Type B pancreatic cell (in vitro differentiated cells): ENCODE measurements at regions not wholly inside any gene's neighbourhood (a gene's known extent, or its start where the extent isn't known, plus 50 kb on each side); places are given as distances from the start of the nearest gene placed in this dataset.

Source experiments
- DNase-seq: peaks from one replicate; pipeline ENCODE4 v3.0.0; 2021; ENCODE audit warnings: mixed read lengths; ENCODE audit not compliant: unreplicated experiment; ENCODE audit errors: extremely low spot score
- H3K27ac Mint-ChIP-seq: 2 replicates; pipeline ENCODE4 v1.8.0; 2021; ENCODE audit warnings: mild to moderate bottlenecking, mixed read lengths
- H3K27me3 Mint-ChIP-seq: 2 replicates; pipeline ENCODE4 v1.8.0; 2021; ENCODE audit warnings: mixed read lengths
- H3K36me3 Mint-ChIP-seq: 2 replicates; pipeline ENCODE4 v1.8.0; 2021; ENCODE audit warnings: mixed read lengths
- H3K4me1 Mint-ChIP-seq: one replicate; pipeline ENCODE4 v1.8.0; 2021; ENCODE audit warnings: mixed read lengths; ENCODE audit not compliant: unreplicated experiment
- H3K4me3 Mint-ChIP-seq: 2 replicates; pipeline ENCODE4 v1.8.0; 2021; ENCODE audit warnings: mild to moderate bottlenecking, mixed read lengths
- H3K9me3 Mint-ChIP-seq: 2 replicates; pipeline ENCODE4 v1.8.0; 2021; ENCODE audit warnings: mixed read lengths
- TF ChIP-seq, protein P1 (sequence below): fragments of 200-600 bp; sonication (generic); conservative IDR thresholded peaks from 2 replicates; pipeline ENCODE4 v1.5.0; 2021; ENCODE audit warnings: antibody characterized with exemption, mild to moderate bottlenecking

DNA sequence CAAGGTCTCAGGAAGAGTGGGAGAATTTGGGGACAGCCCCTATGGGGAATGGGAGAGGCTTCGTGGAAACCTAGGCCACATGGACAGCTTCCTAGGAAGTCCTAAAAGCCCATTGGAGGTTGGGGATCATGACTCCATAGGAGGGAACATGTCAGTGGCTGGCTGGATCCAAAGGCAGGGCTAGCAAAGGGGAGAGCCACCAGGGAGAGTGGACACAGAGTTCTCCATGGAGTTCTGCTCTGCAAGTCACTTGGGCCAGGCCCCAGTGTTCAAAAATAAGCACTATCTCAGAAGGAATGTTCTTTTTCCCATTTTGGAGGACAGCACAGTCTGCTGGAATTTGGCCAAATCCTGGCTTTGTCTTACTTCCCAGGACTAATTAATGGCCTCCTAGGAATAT is 140.6 kb upstream of the RAD23B start:
- H3K27me3 Mint-ChIP-seq, result peaks cover 4% of the 10 kb centered on the region
- H3K9me3 Mint-ChIP-seq, result no peaks in the 10 kb centered on the region
- H3K27ac Mint-ChIP-seq, result no peak overlapping the region
- TF ChIP-seq, protein P1, sequence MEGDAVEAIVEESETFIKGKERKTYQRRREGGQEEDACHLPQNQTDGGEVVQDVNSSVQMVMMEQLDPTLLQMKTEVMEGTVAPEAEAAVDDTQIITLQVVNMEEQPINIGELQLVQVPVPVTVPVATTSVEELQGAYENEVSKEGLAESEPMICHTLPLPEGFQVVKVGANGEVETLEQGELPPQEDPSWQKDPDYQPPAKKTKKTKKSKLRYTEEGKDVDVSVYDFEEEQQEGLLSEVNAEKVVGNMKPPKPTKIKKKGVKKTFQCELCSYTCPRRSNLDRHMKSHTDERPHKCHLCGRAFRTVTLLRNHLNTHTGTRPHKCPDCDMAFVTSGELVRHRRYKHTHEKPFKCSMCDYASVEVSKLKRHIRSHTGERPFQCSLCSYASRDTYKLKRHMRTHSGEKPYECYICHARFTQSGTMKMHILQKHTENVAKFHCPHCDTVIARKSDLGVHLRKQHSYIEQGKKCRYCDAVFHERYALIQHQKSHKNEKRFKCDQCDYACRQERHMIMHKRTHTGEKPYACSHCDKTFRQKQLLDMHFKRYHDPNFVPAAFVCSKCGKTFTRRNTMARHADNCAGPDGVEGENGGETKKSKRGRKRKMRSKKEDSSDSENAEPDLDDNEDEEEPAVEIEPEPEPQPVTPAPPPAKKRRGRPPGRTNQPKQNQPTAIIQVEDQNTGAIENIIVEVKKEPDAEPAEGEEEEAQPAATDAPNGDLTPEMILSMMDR, result no peak
- peaks cover 14% of the 10 kb centered on the region for H3K4me1 Mint-ChIP-seq
- H3K36me3 Mint-ChIP-seq, result no peaks in the 10 kb centered on the region
- no peak for DNase-seq
- H3K4me3 Mint-ChIP-seq, result no peak overlapping the region

DNA sequence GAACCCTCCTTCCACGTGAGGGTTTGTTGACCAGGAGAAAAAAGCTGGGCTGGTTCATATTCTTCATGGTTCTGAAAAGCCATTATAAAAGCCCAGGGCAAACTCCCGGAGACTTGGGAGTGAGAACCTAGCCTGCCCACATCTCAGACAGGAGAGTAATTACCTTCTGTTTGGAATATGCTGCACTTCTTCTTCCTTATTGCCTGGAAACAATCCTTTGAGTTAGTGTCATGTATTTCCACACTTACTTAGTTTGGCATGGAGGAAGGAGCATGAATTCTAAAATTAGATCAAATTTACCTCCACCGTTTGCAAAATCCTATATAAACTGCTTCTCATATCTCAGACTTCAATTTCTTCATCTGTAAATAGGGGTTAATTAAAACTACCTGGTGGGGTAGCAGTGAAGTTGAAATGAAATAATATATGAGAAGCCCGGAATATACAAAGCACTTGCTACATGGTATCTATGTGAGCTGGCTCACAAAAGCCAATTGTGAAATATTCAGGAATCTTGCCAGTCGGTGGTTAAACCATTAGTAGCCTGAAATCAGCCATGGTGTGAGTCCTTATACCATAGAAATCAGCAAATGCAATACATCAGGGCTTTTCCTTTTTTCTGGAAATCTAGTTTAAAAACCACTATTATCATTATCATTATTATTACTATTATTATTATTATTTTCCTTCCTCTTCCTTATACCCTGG is 140.0 kb upstream of the RAD23B start:
- H3K27ac Mint-ChIP-seq, result no peak overlapping the region

DNA sequence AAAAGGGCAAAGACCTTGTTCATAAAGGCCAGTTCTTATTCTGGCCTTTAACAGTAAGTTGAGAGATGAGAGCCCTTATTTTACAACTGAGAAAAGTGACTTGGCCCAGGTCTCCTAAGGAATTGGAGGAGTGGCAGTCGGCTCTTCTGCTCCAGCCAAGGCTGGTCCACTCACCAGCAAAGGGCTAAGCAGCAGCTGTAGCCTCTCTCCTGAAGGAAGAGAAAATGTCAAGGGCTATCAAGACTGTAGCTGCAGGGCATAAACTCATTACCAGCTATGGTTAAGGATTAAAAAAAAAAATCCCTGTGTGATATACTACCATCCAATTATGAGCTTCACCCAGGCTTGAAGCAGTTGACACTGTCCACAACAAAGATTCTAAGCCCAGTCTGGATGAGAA is 138.6 kb upstream of the RAD23B start:
- no peak overlapping the region for H3K27ac Mint-ChIP-seq
- no peak overlapping the region for H3K4me3 Mint-ChIP-seq
- DNase-seq, result no peak
- TF ChIP-seq, protein P1, result no peak
- peaks cover 3% of the 10 kb centered on the region for H3K27me3 Mint-ChIP-seq
- H3K36me3 Mint-ChIP-seq, result no peaks in the 10 kb centered on the region
- peaks cover 14% of the 10 kb centered on the region for H3K4me1 Mint-ChIP-seq
- no peaks in the 10 kb centered on the region for H3K9me3 Mint-ChIP-seq

More for the DNA sequence above, 140.0 kb upstream of the RAD23B start:
- DNase-seq, result no peak
- H3K9me3 Mint-ChIP-seq, result no peaks in the 10 kb centered on the region
- peaks cover 4% of the 10 kb centered on the region for H3K27me3 Mint-ChIP-seq
- H3K36me3 Mint-ChIP-seq, result no peaks in the 10 kb centered on the region
- H3K4me3 Mint-ChIP-seq, result no peak overlapping the region
- TF ChIP-seq, protein P1, result no peak
- H3K4me1 Mint-ChIP-seq, result peaks cover 14% of the 10 kb centered on the region

DNA sequence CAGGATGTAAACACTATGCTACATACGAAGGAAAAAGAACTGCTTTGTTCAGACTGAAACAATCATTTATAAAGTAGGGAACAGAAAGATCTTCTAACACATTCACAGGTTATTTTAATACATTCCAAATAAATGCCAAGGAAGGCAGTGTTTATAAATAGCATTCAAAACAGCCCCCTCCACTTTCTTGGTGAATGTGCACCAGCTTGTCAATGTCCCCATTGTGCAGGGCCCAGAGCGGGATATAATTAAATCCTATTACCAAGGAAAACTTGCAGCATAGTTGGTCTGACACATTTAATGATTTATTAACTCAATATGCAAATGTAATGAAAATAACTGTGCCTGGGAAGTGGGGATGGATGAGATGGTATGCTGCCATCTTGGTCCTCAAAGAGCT is 135.9 kb upstream of the RAD23B start:
- Mint-ChIP-seq H3K27me3 (peaks cover 3% of the 10 kb centered on the region), H3K9me3 (no peaks in the 10 kb centered on the region), H3K27ac (no peak overlapping the region), H3K36me3 (no peaks in the 10 kb centered on the region), H3K4me1 (peaks cover 14% of the 10 kb centered on the region), H3K4me3 (no peak overlapping the region)
- TF ChIP-seq, protein P1, result no peak
- no peak for DNase-seq

DNA sequence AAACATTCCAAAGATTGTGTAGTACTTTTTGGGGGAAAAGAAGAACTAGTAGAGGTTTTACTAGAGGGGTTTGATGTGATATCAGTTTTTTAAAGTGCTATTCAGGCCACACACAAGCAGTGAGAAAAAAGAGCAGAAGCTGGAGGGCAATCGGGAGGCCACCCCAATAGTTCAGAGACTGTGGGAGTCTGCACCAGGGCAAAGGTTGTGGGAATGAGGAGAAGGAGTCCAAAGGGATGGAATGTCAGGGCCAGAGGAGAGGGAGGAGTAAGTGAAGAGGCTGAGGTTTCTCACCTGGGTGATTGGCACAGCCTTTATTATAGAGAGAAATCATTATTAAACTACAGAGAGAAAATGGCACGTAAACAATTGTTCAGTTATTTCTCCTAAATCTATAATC is 134.9 kb upstream of the RAD23B start:
- TF ChIP-seq, protein P1, result no peak
- Mint-ChIP-seq H3K4me1 (peaks cover 14% of the 10 kb centered on the region), H3K4me3 (no peak overlapping the region), H3K9me3 (no peaks in the 10 kb centered on the region), H3K27me3 (peaks cover 3% of the 10 kb centered on the region), H3K27ac (no peak overlapping the region), H3K36me3 (no peaks in the 10 kb centered on the region)
- no peak for DNase-seq
